HL-60 (cell line): ENCODE measurements at regions not wholly inside any gene's neighbourhood (a gene's known extent, or its start where the extent isn't known, plus 50 kb on each side); places are given as distances from the start of the nearest gene placed in this dataset.

Source experiments
- GABPA ChIP-seq: IDR thresholded peaks from 2 replicates; pipeline ENCODE4 v1.6.1; 2012; ENCODE audit warnings: low read depth
- POLR2AphosphoS5 ChIP-seq: IDR thresholded peaks from 2 replicates; pipeline ENCODE4 v1.6.1; 2012; ENCODE audit warnings: low read depth
- REST ChIP-seq: IDR thresholded peaks from 2 replicates; pipeline ENCODE4 v1.6.1; 2012; ENCODE audit warnings: low read depth; ENCODE audit not compliant: insufficient replicate concordance
- TF ChIP-seq, protein P1 (sequence below): IDR thresholded peaks from one replicate; pipeline ENCODE4 v1.5.1; 2011; ENCODE audit warnings: low read length, control low read depth, inconsistent platforms; ENCODE audit not compliant: insufficient read depth

DNA sequence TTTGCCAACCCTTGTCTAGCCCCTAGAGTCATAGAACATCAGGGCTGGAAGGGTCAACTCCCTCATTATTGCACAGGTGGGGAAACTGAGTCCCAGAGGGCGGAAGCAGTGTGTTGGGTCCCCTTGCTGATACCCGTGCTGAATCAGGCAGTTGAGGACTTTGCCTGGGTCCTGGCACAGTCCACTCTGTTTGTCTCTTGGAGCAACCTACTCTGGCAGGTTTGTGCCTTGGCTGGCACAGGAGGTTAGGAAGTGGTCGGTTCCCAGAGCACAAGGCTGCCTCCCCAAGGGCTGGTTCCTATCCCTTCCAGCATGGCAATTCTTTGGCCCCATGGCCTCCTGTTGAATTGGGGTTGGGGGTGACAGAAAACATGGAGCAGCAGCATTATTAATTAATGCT is 94.5 kb upstream of the SHB start:
- TF ChIP-seq POLR2AphosphoS5, result no peak
- TF ChIP-seq, protein P1, sequence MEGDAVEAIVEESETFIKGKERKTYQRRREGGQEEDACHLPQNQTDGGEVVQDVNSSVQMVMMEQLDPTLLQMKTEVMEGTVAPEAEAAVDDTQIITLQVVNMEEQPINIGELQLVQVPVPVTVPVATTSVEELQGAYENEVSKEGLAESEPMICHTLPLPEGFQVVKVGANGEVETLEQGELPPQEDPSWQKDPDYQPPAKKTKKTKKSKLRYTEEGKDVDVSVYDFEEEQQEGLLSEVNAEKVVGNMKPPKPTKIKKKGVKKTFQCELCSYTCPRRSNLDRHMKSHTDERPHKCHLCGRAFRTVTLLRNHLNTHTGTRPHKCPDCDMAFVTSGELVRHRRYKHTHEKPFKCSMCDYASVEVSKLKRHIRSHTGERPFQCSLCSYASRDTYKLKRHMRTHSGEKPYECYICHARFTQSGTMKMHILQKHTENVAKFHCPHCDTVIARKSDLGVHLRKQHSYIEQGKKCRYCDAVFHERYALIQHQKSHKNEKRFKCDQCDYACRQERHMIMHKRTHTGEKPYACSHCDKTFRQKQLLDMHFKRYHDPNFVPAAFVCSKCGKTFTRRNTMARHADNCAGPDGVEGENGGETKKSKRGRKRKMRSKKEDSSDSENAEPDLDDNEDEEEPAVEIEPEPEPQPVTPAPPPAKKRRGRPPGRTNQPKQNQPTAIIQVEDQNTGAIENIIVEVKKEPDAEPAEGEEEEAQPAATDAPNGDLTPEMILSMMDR, result no peak
- no peak for TF ChIP-seq REST
- TF ChIP-seq GABPA, result no peak
